DLD1 (cell line): ENCODE measurements at regions not wholly inside any gene's neighbourhood (a gene's known extent, or its start where the extent isn't known, plus 50 kb on each side); places are given as distances from the start of the nearest gene placed in this dataset.
"Not testable (repeated sequence)": the region's sequence is repeated elsewhere in the genome, so short reads cannot be mapped to it uniquely, and the experiment has no call there.

Experiments used
- in situ Hi-C: cut with HindIII; loops from 2 replicates; pipeline ENCODE4 v1.10.0; 2017; ENCODE audit warnings: low sequenced_read_pairs

DNA sequence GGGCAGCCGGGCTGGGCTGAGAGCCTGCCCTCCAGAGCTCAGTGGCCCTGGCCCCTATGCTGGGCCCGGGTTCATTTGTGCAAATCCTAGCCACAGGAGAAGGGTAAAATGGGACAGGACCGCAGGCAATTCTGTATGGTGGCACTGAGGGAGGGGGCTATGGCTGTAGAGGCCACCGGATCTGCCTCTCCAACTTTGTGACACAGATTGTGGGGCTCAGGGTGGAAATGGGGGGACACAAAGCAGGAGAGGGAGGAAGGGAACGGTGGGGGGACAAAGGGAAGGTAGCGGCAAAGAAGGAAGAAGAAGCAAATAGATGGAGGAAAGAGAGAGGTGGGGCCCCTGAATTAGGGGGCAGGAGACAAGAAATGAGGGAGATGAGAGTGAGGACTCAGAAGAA lies 201.1 kb downstream of the SMAD2 start:
- in situ Hi-C loops: no loop called here

DNA sequence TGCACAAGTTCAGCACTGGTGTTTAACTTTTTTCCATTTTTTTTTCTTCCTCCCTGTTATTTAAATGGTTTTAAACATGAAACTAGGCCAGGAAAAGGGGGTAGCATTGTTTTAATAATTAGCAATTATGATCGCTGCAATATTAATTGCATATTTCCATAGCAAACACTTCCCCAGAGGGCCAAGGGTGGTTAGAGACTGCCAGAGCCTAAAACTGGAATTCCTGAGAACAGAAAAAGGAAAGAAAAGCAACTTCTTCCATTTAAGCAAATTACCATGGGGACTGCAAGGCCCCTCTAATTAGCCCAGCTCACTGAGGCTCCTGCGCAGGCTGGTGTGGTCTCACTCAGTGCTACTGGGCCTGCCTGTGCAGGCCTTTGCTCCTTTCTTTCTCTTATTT lies 201.5 kb downstream of the SMAD2 start:
- in situ Hi-C loops: no loop called here

DNA sequence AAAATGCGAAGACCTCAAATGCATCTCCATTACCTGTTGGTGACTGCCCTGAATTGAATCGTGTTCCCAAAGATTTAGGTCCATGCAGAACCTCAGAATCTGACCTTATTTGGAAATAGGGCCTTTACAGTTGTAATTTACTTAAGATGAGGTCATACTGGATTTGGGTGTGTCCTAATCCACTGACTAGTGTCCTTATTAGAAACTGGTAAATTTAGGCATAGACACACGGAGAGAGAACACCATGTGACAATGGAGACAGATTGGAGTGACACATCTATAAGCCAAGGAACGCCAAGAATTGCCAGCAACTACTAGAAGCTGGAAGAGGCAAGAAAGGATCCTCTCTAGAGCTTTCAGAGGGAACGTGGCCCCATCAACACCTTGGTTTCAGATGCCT lies 203.1 kb downstream of the SMAD2 start:
- in situ Hi-C loops: no loop called here

- in situ Hi-C loops: no loop called here
These were observed 203.9 kb downstream of the SMAD2 start for GRCh38 chr18:47726550-47726949.

DNA sequence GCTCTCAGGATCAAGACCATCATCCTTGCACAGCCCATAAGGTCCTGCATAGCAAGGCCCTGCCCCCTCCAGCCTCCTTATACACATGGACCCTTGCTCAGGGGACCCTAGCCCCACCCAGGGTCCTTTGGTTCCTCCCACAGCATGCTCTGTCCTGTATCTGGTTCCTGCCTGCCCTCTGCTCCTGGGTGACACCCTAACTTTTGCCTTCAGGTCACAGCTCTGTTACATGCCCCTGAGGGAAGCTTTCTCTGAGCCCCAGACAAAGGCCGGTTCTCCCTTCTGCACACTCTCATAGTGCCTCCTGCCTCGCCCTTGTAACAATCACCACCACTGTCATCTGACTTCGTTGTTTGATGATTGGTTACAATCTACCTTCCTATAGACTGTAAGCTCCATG lies 204.8 kb downstream of the SMAD2 start:
- in situ Hi-C loops: no loop called here

- in situ Hi-C loops: no loop called here
These were observed 206.1 kb downstream of the SMAD2 start for GRCh38 chr18:47724186-47724975.

- in situ Hi-C loops: no loop called here
These were observed 208.6 kb downstream of the SMAD2 start for GRCh38 chr18:47721876-47722275.

- in situ Hi-C loops: no loop called here
These were observed 209.7 kb downstream of the SMAD2 start for GRCh38 chr18:47720741-47721140.

- in situ Hi-C loops: no loop called here
These were observed 211.2 kb downstream of the SMAD2 start for GRCh38 chr18:47719096-47719780.

DNA sequence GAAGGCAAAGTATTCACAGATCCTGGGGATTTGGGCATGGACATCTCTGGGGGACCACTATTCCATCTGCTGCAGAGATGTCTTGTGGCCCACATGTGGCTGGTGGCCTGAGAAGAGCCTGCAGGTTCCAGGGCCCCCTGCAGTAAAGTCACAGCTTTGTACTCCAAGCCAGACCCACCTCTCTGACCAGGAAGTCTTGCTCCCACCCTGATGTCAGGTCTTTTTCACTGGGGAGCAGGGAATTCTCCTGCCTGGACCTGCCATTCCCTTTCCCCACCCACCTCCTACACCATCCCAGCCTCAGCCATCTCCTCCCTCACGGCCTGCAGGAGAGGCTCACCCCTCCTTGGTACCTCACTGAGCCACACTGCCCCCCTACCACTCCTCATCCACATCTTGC lies 211.8 kb downstream of the SMAD2 start:
- in situ Hi-C loops: no loop called here

DNA sequence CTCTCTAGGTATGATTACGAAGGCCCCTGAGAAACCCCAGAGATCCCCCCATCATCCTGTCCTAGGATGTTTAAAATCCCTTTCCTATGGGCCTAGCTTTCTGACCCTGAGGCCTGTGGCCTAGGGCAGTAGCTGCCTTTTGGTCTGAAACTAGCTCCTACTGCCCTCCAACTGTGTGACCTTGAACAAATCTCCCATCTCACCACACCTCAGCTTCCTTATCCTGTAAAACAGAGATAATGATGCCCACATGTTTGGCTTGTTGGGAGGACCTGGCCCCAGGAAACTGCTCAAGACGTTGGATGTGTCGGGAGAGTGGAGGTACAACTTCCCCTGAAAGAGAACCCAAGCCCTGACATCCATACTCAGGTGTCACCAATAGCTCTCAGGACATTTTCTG lies 213.2 kb downstream of the SMAD2 start:
- in situ Hi-C loops: no loop called here

GRCh38 chr18:47716632-47717185 lies 213.8 kb downstream of the SMAD2 start:
- in situ Hi-C loops: no loop called here

DNA sequence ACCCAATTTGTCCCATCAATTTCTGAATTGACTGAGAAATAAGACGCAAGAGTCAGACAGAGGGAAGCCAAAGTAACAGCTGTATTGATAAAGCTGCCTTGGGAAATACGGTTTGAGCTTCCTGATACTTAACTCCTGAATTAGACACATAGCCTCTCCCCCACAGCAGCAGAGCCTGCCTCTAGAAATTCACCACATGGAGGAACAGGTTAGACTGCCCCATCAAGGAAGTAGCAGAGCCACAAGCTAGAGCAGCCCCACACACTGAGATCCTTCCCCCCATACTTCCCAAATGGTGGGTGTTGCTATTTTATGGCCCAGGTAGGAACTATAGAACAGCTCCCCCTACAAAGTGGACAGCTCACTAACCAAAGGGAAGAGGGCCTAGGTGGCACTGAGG lies 220.0 kb downstream of the SMAD2 start:
- in situ Hi-C loops: no loop called here

DNA sequence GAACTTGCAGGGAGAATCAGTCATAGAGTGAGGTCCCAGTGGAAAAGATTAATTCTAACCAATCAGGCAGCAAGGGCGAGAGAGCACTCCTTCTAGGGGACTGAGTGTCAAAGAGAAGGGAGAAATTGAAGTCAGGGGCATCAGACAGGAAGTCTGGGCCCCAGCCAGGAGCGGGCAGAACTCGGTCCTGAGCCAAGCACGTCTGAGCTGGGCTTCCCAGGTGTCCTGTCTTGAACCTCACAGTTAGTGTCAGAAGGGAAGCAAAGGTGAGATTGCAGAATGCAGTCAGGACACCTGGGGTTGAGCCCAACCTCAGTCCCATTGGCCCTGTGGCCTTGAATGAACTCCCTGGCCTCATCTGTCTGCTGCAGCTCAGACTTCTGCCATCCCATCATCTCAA lies 220.9 kb downstream of the SMAD2 start:
- in situ Hi-C loops: no loop called here

GRCh38 chr18:47708206-47708605 lies 222.3 kb downstream of the SMAD2 start:
- in situ Hi-C loops: no loop called here

DNA sequence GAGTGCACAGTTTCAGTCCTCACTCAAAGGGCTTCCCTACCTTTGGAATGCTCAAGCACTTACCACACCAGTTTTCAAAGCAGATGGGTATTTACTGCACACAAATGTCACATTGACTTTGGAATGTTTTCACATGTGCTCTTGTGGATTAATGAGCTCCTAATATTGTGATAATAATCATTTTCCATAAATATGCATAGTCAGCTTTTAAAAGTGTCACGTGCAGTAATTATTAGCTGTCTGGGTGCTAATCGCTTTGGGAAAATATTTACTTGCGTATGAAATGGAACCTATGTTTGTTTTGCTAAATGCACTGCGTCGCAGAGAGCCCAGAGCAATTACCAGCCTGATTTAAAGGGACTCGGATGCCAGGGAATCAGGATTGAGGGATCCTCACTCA lies 229.3 kb downstream of the SMAD2 start:
- in situ Hi-C loops: no loop called here

GRCh38 chr18:47696870-47697269 lies 233.6 kb downstream of the SMAD2 start:
- in situ Hi-C loops: no loop called here

GRCh38 chr18:47691611-47692010 lies 238.8 kb downstream of the SMAD2 start:
- in situ Hi-C loops: no loop called here

DNA sequence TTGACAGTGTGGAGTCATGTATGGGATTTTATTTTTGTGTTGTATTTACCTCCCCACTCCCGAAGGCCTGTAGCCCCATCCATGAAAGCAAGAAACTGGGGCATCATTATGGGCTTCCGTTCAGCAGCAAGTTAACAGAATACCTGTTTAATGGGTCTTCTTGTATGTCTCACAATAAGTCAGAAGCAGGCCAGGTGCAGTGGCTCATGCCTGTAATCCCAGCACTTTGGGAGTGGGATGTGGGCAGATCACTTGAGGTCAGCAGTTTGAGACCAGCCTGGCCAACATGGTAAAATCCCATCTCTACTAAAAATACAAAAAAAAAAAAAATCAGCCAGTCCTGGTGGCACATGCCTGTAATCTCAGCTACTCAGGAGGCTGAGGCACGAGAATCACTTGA lies 239.7 kb downstream of the SMAD2 start:
- in situ Hi-C loops: not testable (repeated sequence)

DNA sequence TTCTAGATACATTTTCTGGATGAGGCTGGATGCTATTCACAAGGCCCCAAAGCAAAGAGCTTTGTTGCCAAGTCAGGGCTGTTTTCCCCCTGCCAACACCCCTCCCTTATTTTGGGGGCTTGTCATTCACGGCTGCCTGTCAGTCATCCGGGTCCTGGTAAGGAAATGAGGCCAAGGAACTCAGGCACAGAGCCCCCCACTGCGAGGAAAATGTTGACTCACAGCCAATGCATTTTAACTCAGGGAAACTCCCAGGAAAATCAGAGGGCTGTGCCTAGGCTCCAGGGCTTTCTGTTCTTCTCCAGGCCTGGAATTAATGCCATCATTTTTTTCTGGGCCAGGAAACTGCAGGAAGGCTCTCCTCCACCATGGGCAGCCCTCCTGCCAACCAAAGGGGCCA lies 241.1 kb downstream of the SMAD2 start:
- in situ Hi-C loops: no loop called here

- in situ Hi-C loops: no loop called here
These were observed 243.7 kb downstream of the SMAD2 start for GRCh38 chr18:47686806-47687205.

DNA sequence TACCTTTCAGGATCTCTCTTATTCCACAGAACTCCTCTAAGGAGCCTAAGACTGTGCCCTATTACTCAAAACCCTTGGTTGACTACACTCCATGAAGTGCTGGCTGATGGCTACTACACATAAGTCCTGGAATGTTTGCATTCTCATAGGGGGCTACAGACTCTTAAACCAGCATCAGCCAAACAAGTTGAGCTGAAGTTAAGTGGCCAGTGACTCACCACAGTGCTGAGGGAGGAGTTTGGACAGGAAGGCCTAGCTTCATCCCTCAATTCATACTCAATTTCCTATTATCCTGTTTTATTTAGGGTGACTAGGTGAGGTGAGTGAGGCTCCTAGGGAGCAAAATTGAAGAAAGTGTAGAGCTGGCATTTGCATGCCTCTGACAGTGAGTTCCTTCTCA lies 246.7 kb downstream of the SMAD2 start:
- in situ Hi-C loops: no loop called here
